HG02870 (cell line): ENCODE measurements at regions not wholly inside any gene's neighbourhood (a gene's known extent, or its start where the extent isn't known, plus 50 kb on each side); places are given as distances from the start of the nearest gene placed in this dataset.
"Not testable (repeated sequence)": the region's sequence is repeated elsewhere in the genome, so short reads cannot be mapped to it uniquely, and the experiment has no call there.

ENCODE experiments used
- ATAC-seq: cut with Tn5 transposase; IDR thresholded peaks from one replicate; pipeline ENCODE4 v1.9.1; 2021; ENCODE audit warnings: mild to moderate bottlenecking, moderate library complexity; ENCODE audit not compliant: unreplicated experiment

- no peak for ATAC-seq
Measured at GRCh38 chr13:24931450-24932251, 164.3 kb upstream of the PABPC3 start.

GRCh38 chr13:24933106-24934023, 162.6 kb upstream of the PABPC3 start:
- not testable (repeated sequence) for ATAC-seq

- ATAC-seq: not testable (repeated sequence)
Measured at GRCh38 chr13:24934024-24934385, 161.9 kb upstream of the PABPC3 start.

GRCh38 chr13:24938966-24939365, 157.0 kb upstream of the PABPC3 start:
- ATAC-seq: no peak

GRCh38 chr13:24941023-24941713, 154.8 kb upstream of the PABPC3 start:
- ATAC-seq: not testable (repeated sequence)

- no peak for ATAC-seq
Measured at GRCh38 chr13:24943136-24943535, 152.8 kb upstream of the PABPC3 start.

- ATAC-seq: not testable (repeated sequence)
Measured at GRCh38 chr13:24944073-24944472, 151.9 kb upstream of the PABPC3 start.

GRCh38 chr13:24948977-24949376, 147.0 kb upstream of the PABPC3 start:
- not testable (repeated sequence) for ATAC-seq

- ATAC-seq: not testable (repeated sequence)
Measured at GRCh38 chr13:24950611-24951010, 145.3 kb upstream of the PABPC3 start.

- ATAC-seq: not testable (repeated sequence)
Measured at GRCh38 chr13:24967970-24968369, 128.0 kb upstream of the PABPC3 start.

- ATAC-seq: not testable (repeated sequence)
Measured at GRCh38 chr13:24968416-24968815, 127.5 kb upstream of the PABPC3 start.

GRCh38 chr13:24973102-24973501, 122.8 kb upstream of the PABPC3 start:
- not testable (repeated sequence) for ATAC-seq

GRCh38 chr13:24981181-24981803, 114.6 kb upstream of the PABPC3 start:
- ATAC-seq: not testable (repeated sequence)

GRCh38 chr13:24982333-24982999, 113.5 kb upstream of the PABPC3 start:
- ATAC-seq: no peak

GRCh38 chr13:24983094-24983493, 112.8 kb upstream of the PABPC3 start:
- ATAC-seq: no peak

- ATAC-seq: no peak
Measured at GRCh38 chr13:24984134-24984533, 111.8 kb upstream of the PABPC3 start.

- no peak for ATAC-seq
Measured at GRCh38 chr13:24985107-24985506, 110.8 kb upstream of the PABPC3 start.

GRCh38 chr13:24985896-24986295, 110.0 kb upstream of the PABPC3 start:
- no peak for ATAC-seq

- ATAC-seq: no peak
Measured at GRCh38 chr13:24986826-24987225, 109.1 kb upstream of the PABPC3 start.

GRCh38 chr13:24989959-24990358, 106.0 kb upstream of the PABPC3 start:
- not testable (repeated sequence) for ATAC-seq
